ENCODE measurements at regions not wholly inside any gene's neighbourhood (a gene's known extent, or its start where the extent isn't known, plus 50 kb on each side); places are given as distances from the start of the nearest gene placed in this dataset.

GRCh38 chr22:12697441-12697840 is 2830.6 kb upstream of the OR11H1 start:
- DNase-seq (ENCODE audit: low spot score in 2 of 2), result peak in 1 of 2 donors; percentile 60
- Histone ChIP-seq H3K27me3 (no peaks in the 10 kb centered on the region), H3K9me3 (no peaks in the 10 kb centered on the region), H3K27ac (no peak overlapping the region), H3K4me1 (no peaks in the 10 kb centered on the region), H3K36me3 (no peaks in the 10 kb centered on the region), H3K4me3 (no peak overlapping the region)
- 77% methylated on average over 3 of the region's 3 CpGs for WGBS
- TF ChIP-seq POLR2AphosphoS5 (IDR thresholded peaks at IDR 0.05) (no peak), POLR2A (IDR thresholded peaks at IDR 0.05) (no peak)
